ENCODE measurements at regions not wholly inside any gene's neighbourhood (a gene's known extent, or its start where the extent isn't known, plus 50 kb on each side); places are given as distances from the start of the nearest gene placed in this dataset.
"Not testable (repeated sequence)": the region's sequence is repeated elsewhere in the genome, so short reads cannot be mapped to it uniquely, and the experiment has no call there.

DNA sequence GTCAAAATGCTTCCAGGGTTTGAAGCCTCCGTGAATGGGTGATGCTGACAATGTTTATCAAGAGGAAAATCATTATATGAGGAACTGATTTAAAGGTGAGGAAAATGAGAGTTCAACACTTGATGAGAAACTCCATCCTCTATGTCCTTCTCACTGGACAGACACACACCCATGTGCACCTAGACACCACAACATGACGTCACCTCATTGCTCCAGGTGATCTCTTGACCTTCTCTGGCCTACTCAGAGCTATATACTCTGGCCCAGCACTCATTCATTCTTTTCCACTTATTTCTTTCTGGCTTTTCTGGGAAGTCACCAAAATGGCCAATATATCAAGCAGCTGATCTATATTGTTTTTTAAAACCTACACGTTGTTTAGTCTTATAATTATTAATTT, 778.7 kb upstream of the PCDH20 start:
- DNase-seq: no peak

DNA sequence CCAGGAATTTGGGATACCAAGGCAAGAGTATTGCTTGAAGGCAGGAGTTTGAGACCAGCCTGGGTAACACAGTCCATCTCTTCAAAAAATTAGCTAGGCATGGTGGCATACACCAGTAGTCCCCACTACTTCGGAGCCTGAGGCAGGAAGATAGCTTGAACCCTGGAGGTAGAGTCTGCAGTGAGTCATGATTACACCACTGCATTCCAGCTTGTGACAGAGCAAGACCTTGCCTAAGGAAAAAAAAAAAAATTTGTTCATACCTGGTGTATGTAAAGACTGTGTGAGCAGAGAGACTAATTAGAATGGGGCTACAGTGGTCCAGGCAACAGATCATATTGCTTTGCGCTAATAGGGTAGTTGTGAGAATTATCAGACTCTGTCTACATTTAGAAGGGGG, 778.3 kb upstream of the PCDH20 start:
- DNase-seq: no peak

DNA sequence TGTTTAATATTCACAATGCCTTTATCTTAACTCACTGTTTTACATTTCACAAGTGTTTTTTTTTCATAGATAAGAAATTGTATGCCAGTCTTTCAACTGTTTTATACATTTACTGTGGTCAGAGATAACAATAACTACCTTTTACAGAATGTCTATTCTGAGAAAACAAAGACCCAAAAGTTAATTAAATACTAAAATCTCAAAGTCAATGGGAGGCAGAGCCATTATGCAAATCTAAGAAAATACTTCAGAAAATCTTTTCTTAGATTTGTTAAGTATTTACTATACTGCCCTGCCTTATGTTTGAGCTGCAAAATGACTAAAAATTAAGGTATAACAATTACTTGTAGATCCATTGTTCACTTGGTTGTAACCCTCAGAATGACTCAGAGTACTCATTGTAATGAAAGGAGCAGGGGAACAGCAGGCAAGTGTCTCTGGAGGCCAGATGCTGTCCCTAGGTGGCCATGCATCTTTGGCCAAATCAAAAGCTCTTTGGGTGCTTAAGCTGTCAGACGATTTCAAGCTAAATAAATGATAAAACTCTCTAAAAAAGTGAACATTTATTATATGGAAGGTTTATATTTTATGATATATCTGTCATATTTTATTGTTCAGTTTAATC, 770.1 kb upstream of the PCDH20 start:
- DNase-seq: no peak

DNA sequence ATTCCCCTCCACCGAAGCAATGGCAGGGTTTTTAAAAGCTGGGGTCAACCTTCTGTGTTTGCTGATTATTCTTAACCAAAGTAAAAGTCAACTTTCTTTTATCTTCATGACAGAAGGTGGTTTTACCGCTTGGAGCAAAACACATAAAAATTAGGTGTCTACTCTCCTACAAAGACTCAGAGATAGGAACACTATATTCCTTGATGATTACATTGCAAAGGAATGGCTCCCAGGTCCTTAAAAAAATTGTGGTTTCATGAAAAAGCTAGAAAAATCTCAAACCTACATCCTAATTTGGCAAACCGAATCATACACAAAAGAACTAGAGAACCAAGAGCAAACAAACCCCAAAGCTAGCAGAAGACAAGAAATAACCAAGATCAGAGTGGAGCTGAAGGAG, 760.4 kb upstream of the PCDH20 start:
- DNase-seq: no peak

DNA sequence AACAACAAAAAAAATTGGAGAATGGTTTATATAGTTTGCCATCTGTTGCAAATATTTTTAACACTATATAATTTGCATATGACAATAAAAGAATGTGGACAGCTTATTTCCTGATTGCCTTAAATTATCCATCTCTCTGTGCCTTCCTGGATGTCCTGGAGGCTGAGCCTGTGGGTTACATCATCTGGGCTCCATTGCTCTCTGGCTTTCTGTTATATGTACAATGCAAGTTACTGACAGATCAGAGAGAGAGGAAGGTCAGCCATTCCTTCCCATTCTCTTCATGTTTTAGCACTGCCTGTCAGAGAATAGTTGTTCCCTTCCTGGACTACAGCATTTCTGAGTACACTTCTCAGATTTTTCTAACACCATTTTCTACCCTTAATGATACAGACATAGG, 758.3 kb upstream of the PCDH20 start:
- DNase-seq: no peak

DNA sequence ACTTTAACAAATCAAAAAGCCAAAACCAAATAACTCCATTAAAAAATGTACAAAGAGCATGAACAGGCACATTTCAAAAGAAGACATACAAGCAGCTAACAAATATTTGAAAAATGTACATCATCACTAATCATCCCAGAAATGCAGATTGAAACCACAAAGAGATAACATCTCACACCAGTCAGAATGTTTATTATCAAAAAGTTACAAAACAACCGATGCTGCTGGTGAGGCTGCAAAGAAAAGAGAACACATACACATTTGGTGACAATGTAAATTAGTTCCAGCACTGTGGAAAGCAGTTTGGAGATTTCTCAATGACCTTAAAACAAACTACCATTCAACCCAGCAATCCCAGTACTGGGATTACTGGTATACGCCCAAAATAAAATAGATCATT, 756.0 kb upstream of the PCDH20 start:
- DNase-seq: no peak

DNA sequence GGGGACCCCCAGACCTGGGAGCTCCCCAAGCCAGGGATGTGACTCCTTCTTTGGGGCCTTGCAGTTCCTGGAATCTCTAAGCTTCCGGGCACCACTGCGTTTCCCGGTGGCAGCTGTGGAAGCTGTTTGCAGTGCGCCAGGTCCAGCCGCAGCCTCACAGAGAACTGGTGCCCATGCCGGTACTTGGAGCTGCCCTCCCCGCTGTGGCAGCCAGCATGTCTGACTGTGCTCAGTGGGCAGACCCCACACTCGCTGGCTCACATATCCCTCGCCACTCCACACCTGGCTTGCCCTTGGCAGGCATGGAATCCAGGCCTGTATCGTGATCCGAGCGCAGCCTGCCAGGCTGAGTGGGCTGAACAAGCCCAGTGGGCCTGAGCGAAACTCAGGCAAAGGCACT, 753.2 kb upstream of the PCDH20 start:
- no peak for DNase-seq

DNA sequence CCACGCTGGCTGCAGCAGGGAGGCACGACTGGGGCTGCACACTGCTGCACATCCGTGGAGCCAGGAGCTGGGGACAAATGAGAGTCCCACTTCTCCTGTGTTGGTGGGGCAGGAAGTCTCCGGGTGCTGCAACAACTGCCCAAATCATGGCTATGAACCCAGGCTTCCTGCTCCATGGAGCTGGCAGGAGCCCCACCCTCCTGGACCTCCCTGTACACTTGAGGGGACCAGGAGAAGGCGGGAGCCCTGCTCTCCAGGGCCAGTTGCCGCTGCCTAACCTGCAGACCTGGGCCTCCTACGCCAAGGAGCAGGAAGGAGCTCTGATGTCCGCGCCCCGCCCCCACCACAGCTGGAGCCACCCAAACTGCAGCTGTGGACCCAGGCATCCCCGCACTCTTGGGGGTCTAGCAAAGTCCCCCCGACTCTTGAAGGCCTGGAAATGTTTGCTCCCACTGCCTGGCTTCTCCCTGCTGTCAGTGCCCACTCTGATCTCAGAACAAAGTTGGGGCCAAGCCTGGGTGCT, 752.1 kb upstream of the PCDH20 start:
- DNase-seq: no peak

DNA sequence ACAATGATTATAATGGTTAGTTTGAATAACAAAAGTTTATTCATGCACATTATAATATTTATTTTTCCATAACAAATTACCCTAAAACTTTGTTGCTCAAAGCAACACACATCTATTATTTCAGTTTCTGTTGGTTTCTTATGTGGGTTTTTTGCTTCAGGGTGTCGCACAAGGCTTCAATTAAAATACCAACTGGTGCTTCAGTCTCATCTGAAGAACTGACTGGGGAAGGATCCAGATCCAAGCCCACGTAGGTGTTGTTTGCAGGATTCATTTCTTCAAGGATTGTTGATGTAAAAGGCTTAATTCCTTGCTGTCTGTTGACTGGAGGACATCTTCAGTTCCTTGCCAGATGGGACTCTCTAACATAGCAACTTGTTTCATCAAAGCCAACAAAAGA, 747.2 kb upstream of the PCDH20 start:
- no peak for DNase-seq

DNA sequence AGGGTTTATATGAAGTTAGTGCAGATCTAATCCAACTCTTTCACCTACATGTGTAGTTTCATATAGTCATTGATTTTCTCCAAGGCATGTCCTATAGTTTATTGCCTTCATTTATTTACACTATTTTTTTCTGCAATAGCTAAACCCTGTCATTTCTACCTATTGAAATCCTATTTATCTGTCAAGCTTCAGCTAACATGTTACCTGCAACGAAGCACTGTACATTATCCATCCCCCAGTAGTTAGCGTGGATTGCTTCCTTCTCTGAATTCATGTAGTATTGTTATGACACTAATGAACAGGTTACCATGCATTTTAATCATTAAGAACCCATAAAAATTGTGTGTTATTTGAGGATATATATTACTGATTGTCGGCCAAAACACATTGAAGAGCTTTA, 742.9 kb upstream of the PCDH20 start:
- no peak for DNase-seq

DNA sequence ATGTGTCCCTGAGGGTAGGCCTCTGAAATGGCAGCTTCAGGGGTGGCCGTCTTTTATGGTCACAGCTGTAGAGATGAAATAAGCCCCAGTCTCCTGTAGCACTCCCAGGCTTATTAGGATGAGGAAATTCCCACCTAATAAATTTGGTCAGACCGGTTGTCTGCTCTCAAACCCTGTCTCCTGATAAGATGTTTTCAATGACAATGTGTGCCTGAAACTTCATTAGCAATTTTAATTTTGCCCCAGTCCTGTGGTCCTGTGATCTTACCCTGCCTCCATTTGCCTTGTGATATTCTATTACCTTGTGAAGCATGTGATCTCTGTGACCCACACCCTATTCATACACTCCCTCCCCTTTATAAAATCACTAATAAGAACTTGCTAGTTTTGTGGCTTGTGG, 736.1 kb upstream of the PCDH20 start:
- not testable (repeated sequence) for DNase-seq

DNA sequence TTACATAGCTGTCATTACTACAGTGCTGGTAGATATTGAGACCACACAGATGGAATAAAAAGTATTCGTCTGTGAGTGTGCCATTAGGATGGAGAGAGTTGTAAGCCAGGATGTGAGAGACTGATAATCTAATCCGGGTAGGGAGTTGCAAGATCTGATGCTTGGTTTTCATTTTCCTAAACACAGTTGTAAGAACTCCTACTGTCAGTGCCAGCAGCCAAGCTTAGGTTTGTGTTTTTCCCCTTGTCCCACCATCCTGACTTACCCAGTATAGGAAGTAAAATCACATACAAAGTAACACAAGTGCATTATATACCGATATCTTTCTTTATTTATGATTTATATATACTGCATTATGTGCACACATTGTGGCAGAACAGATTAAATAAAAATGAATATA, 726.4 kb upstream of the PCDH20 start:
- DNase-seq: no peak

DNA sequence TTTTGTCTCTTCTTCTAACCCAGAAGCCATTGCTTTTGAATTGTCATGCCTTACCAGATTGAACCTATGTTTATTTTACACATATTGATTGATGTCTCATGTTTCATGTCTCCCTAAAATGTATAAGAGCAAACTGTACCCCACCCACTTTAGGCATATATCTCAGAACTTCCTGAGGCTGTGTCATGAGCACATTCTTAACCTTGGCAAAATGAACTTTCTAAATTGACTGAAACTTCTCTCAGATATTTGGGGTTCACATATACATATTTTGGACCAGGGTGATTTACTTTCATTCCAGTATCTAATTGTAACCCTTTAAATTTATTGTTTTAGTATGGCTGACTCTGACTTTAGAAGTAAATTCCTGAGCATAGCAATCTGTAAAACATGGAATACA, 723.9 kb upstream of the PCDH20 start:
- no peak for DNase-seq

DNA sequence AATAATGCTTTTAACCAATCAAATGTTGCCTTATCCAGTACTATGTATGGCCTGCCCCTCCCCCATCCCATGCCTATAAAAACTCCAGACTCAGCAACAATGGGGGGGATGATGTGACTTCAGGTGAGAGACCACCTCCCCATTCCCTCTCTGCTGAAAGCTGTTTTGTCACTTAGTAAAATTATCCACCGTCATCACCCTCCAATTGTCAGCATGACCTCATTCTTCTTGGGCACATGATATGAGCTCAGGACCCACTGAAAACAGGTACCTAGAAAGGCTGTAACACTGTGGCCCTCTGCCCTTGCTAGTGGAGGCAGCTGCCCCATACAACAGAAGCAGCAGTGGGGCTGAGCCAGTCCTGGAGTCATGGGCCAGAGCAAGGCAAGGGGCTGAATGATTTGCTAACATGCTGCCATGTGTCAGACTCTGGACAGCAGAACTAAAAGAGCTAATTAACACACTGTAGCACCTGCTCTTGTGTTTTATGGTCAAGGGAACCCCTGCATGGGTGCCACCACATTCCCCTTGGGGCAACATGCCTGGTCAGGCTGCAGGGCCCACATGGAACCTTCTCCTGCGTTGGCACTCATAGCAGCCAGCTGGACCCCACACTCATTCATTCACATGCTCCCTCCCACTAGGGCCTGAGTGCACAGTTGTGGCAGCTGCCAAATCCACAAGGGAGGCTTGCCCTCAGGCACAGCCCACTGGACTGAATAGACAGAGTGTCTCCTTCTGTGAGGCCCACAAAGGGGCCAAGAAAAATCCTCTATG, 722.2 kb upstream of the PCDH20 start:
- no peak for DNase-seq

DNA sequence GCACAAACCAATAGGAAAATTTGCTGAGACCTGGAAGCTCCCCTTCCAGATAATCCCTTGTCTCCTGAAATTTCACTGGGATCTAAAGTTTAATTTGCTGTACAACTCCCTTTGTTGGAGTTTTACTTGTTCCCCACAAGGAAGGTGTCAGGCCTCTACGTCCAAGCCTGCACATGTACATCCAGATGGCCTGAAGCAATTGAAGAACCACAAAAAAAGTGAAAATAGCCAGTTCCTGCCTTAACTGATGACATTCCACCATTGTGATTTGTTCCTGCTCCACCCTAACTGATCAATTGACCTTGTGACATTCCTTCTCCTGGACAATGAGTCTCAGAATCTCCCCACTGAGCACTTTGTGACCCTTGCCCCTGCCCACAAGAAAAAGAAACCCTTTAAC, 716.0 kb upstream of the PCDH20 start:
- no peak for DNase-seq

DNA sequence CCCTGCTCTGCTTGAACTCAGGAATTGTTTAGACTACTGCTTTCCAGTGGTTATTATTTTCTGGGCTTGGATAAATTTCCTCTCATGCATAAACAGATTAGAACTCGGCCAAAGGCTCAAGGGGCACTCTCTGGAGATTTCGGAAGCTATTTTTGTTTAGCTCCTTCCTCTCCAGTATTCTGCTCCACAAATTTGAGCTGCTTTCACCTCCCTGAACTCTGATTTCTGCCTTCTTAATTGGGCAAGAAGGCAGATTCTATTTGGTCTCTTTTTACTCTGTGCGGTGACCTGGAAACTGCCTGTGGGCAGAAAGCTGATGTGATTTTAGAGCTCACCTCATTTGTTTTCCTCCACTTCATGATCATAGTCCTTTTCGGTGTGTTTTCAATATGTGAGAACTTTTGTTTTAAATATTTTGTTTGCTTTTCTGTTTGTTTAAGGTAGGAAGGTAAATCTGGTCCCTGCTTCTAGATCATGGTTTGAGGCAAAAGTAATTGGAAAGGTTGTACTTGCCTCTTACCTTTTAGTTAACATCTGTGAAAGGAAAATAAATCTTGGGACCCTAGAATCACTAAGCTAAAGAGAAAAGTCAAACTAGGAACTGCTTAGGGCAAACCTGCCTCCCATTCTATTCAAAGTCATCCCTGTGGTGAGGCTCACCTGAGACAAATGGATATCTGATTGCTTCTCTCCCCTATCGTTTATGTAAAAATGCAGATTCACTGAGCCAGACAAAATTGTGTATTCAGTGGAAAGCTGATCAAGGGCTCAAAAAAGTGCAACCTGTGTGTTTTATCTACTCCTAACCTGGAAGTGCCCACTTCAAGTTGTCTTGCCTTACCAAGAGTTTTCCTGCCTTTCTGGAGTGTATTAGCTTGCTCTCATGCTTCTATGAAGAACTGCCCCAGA, 714.7 kb upstream of the PCDH20 start:
- no peak for DNase-seq

DNA sequence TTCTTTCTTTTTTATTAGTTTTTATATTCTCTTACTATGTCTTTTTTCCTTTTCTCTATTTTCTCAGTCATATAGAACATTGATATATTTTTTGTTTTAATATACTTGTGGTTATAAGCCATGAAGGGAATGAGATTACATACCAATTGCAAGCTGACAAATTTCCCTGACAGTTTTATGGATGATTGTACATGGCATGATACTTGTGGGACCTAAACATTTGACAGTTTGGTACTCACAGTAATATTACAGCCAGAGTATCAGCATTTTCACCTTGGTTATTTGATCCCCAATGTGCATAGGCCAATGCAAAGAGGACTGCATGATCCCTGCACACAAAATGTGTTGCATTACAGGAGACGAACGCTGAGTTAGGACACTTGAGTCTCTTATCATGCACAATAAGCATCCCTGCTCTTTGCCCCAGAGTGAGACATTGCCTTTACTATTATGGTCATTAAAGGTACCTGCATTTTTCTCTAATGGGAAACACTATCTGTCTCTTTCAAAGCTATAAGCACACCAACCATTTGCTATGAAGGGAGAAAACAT, 713.4 kb upstream of the PCDH20 start:
- no peak for DNase-seq

DNA sequence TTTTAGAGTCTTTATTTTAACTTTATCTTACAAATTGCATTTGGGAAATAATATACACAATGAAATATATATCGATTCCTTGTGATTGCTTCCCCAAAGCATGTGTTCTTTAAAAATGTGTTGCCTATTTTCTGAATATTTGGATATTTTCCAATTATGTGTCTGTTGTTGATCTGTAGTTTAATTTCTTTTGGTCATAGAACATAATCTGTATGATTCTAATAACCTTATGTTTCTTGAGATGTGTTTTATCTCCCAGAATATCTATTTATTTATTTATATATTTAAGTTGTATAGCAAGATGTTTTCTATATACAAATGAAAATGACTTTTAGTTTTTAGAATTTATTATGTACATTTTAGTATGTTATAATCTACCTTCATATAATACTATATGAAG, 710.8 kb upstream of the PCDH20 start:
- no peak for DNase-seq

DNA sequence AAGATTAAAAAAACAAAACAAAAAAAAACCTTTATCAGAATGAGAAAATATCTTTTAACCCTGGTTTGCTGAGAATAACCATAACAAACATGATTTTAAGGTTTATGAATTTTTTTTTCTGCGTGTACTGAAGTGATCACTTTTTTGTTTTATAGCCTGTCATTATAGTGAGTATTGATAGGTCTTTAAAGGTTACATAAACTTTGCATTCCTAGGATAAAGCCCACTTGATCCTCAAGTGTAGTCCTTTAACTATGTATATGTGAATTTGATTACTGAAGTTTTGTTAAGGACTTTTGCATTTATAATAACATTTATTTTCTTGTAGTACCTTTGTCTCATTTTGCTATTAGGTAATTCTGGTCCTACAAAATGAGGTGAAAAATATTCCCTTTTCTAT, 709.8 kb upstream of the PCDH20 start:
- DNase-seq: no peak

DNA sequence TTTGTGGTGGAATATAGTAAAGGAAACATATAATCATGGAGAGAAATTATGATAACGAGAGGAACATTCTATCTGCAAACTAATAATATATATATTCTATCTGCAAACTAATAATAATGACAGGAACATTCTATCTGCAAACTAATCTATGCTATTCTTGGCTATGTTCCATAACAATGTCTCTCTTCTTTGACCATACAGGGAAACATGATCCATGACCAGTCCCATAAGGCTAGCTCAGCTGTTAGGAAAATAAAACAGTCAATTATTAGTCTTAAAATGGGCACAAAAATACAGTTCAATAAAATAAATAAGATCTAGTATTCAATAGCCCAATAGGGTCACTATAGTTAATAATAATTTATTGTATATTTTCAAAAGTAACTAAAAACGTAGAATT, 707.8 kb upstream of the PCDH20 start:
- DNase-seq: no peak

DNA sequence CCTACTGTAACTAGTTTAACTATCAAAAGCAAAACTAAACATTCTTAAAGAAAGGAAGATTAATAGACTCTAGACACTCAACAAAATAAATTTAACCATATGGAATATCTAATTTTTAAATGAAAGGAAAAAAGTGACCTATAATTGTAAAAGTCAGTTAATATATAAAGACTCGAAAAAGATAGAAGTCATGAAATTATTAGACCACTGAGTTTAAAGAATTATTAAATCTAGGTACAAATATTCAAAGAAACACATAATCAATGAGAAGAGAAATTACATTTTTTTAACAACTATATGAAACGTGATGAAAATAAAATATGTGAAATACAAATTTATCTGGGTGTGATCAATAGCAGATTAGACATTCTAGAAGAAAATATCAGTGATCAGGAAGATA, 706.8 kb upstream of the PCDH20 start:
- DNase-seq: no peak
